NB4 (cell line): ENCODE measurements at regions not wholly inside any gene's neighbourhood (a gene's known extent, or its start where the extent isn't known, plus 50 kb on each side); places are given as distances from the start of the nearest gene placed in this dataset.
"Not testable (repeated sequence)": the region's sequence is repeated elsewhere in the genome, so short reads cannot be mapped to it uniquely, and the experiment has no call there.

Experiments used
- POLR2A ChIP-seq: IDR thresholded peaks from 2 replicates; pipeline ENCODE4 v1.6.1; 2011; ENCODE audit warnings: mild to moderate bottlenecking; ENCODE audit not compliant: insufficient read length; ENCODE audit errors: extremely low read depth
- TF ChIP-seq, protein P1 (sequence below): IDR thresholded peaks from one replicate; pipeline ENCODE4 v1.5.1; 2012; ENCODE audit warnings: low read depth, low read length

- TF ChIP-seq, protein P1, sequence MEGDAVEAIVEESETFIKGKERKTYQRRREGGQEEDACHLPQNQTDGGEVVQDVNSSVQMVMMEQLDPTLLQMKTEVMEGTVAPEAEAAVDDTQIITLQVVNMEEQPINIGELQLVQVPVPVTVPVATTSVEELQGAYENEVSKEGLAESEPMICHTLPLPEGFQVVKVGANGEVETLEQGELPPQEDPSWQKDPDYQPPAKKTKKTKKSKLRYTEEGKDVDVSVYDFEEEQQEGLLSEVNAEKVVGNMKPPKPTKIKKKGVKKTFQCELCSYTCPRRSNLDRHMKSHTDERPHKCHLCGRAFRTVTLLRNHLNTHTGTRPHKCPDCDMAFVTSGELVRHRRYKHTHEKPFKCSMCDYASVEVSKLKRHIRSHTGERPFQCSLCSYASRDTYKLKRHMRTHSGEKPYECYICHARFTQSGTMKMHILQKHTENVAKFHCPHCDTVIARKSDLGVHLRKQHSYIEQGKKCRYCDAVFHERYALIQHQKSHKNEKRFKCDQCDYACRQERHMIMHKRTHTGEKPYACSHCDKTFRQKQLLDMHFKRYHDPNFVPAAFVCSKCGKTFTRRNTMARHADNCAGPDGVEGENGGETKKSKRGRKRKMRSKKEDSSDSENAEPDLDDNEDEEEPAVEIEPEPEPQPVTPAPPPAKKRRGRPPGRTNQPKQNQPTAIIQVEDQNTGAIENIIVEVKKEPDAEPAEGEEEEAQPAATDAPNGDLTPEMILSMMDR, result not testable (repeated sequence)
- not testable (repeated sequence) for TF ChIP-seq POLR2A
These were observed 130.8 kb upstream of the ACBD5 start for GRCh38 chr10:27371375-27371774.
